Caco-2 (cell line): ENCODE measurements at regions not wholly inside any gene's neighbourhood (a gene's known extent, or its start where the extent isn't known, plus 50 kb on each side); places are given as distances from the start of the nearest gene placed in this dataset.

Experiments used
- BruUV-seq: library from RNA; stranded (reverse); fragments of 400-500 nt; replicated peaks from 2 replicates; lab custom pipeline; 2021; lab: Mats Ljungman, UMichigan
- CTCF ChIA-PET: fragments of 300-600 bp; sonication (Branson Sonifier 250); formaldehyde crosslinking; loops from one replicate; lab custom pipeline; 2022; ENCODE audit warnings: antibody characterized with exemption; lab: Charles Lee
- POLR2A ChIA-PET: fragments of 300-600 bp; sonication (Branson Sonifier 250); formaldehyde crosslinking; loops from one replicate; lab custom pipeline; 2022; ENCODE audit warnings: antibody characterized with exemption; lab: Charles Lee
- DNase-seq, 2 experiments: peaks; one replicate each; pipeline versions ENCODE4 v3.0.0 to v3.0.0-alpha.2; 2020 to 2022
- H3K27me3 ChIP-seq: replicated peaks from 2 replicates; pipeline ENCODE4 v1.6.0; 2011; ENCODE audit warnings: low read length; ENCODE audit not compliant: control insufficient read depth, insufficient read depth
- H3K36me3 ChIP-seq: 2 replicates; pipeline ENCODE4 v1.5.1; 2011; ENCODE audit warnings: low read length; ENCODE audit not compliant: control insufficient read depth, insufficient read depth
- H3K4me1 ChIP-seq: fragments of 250-450 bp; sonication (Bioruptor Pico); 2 replicates; pipeline ENCODE4 v1.5.1; 2020; ENCODE audit warnings: mild to moderate bottlenecking
- H3K4me3 ChIP-seq: 2 replicates; pipeline ENCODE4 v1.5.1; 2011; ENCODE audit warnings: low read depth, mild to moderate bottlenecking, control low read depth, low read length
- H3K9me3 ChIP-seq: fragments of 250-450 bp; sonication (Bioruptor Pico); 2 replicates; pipeline ENCODE4 v1.5.1; 2020; ENCODE audit warnings: mild to moderate bottlenecking, moderate library complexity
- H3K27ac Mint-ChIP-seq: one replicate; pipeline ENCODE4 v1.8.0; 2022; ENCODE audit warnings: mixed read lengths; ENCODE audit not compliant: unreplicated experiment
- H3K27me3 Mint-ChIP-seq: one replicate; pipeline ENCODE4 v1.8.0; 2022; ENCODE audit warnings: mixed read lengths; ENCODE audit not compliant: insufficient read depth, unreplicated experiment
- H3K36me3 Mint-ChIP-seq: one replicate; pipeline ENCODE4 v1.8.0; 2022; ENCODE audit warnings: mild to moderate bottlenecking, mixed read lengths; ENCODE audit not compliant: insufficient read depth, unreplicated experiment
- H3K4me1 Mint-ChIP-seq: one replicate; pipeline ENCODE4 v1.8.0; 2022; ENCODE audit warnings: low read depth, mixed read lengths; ENCODE audit not compliant: unreplicated experiment
- H3K4me3 Mint-ChIP-seq: one replicate; pipeline ENCODE4 v1.8.0; 2022; ENCODE audit warnings: mild to moderate bottlenecking, moderate library complexity, mixed read lengths; ENCODE audit not compliant: unreplicated experiment
- H3K9me3 Mint-ChIP-seq: one replicate; pipeline ENCODE4 v1.8.0; 2022; ENCODE audit warnings: mixed read lengths; ENCODE audit not compliant: unreplicated experiment
- intact Hi-C: fragments of 100-400 bp; cut with micrococcal nuclease; formaldehyde crosslinking; loops from one replicate; pipeline ENCODE4 v1.10.0; 2022; ENCODE audit not compliant: unreplicated experiment
- TF ChIP-seq, protein P1 (sequence below), 2 experiments: fragments of 200-600 bp in 1 of 2; IDR thresholded peaks; 1 replicate in 1 of 2; 2 replicates in 1 of 2; pipeline versions ENCODE4 v1.5.1 to v1.8.0; 2011 to 2022; ENCODE audit warnings: antibody characterized with exemption in 1 of 2, control low read depth in 1 of 2, inconsistent platforms in 1 of 2, low read depth in 1 of 2, low read length in 1 of 2, mild to moderate bottlenecking in 1 of 2, moderate library complexity in 1 of 2; ENCODE audit not compliant: insufficient read depth in 1 of 2, severe bottlenecking in 1 of 2, unreplicated experiment in 1 of 2

DNA sequence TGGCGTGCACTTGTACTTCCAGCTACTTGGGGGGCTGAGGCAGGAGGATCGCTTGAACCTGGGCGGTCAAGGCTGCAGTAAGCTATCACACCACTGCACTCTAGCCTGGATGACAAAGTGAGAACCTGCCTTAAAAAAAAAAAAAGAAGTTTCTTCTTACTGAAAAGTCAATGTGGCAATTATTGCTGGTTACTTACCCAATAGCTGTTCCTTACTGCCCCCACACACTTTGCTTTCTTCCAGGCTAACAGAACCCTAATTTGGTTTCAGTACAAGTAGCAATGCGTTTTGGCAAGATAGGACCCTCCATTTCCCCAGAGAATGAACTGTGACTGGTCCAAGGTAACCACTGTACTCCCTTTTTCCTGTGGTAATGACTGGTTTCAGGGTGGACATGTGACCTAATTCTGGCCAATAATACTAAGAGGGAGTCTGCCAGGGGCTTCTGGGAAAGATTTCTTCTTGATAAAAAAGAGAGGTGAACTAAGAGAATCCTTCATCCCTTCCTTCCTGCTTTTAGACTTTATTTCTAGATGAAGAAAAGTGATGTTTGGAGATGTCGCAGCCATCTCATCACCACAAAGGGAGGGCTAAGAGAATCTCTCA is 58.8 kb upstream of the MSI2 start:
- Histone ChIP-seq H3K27me3 (no peaks in the 10 kb centered on the region), H3K36me3 (no peaks in the 10 kb centered on the region), H3K4me1 (no peaks in the 10 kb centered on the region), H3K9me3 (peaks cover 3% of the 10 kb centered on the region; the same call in 1 of the 2 replicates), H3K4me3 (no peak overlapping the region)
- Mint-ChIP-seq H3K27ac (no peak overlapping the region), H3K36me3 (no peaks in the 10 kb centered on the region), H3K4me1 (no peaks in the 10 kb centered on the region), H3K27me3 (no peaks in the 10 kb centered on the region), H3K9me3 (no peaks in the 10 kb centered on the region), H3K4me3 (no peak overlapping the region)
- intact Hi-C loops, result no loop called here
- DNase-seq, result no peak
- POLR2A ChIA-PET, result no interaction called here
- BruUV-seq, result no TSS peak
- TF ChIP-seq, protein P1, sequence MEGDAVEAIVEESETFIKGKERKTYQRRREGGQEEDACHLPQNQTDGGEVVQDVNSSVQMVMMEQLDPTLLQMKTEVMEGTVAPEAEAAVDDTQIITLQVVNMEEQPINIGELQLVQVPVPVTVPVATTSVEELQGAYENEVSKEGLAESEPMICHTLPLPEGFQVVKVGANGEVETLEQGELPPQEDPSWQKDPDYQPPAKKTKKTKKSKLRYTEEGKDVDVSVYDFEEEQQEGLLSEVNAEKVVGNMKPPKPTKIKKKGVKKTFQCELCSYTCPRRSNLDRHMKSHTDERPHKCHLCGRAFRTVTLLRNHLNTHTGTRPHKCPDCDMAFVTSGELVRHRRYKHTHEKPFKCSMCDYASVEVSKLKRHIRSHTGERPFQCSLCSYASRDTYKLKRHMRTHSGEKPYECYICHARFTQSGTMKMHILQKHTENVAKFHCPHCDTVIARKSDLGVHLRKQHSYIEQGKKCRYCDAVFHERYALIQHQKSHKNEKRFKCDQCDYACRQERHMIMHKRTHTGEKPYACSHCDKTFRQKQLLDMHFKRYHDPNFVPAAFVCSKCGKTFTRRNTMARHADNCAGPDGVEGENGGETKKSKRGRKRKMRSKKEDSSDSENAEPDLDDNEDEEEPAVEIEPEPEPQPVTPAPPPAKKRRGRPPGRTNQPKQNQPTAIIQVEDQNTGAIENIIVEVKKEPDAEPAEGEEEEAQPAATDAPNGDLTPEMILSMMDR (IDR thresholded peaks at IDR 0.05; ENCODE audit: insufficient read depth in 1 of 2, low read depth in 1 of 2, low read length in 1 of 2, severe bottlenecking in 1 of 2, unreplicated experiment in 1 of 2), result no peak
- CTCF ChIA-PET, result no interaction called here

DNA sequence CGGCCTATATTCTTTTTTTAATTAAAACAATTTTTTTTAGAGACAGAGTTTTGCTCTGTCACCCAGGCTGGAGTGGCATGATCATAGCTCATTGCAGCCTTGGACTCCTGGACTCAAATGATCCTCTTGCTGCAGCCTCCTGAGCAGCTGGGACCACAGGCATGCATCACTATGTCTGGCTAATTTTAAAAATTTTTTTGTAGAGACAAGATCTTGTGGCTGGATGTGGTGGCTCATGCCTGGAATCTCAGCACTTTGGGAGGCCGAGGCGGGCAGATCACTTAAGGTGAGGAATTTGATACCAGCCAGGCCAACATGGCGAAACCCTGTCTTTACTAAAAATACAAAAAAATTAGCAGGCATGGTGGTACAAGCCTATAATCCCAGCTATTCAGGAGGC is 54.8 kb upstream of the MSI2 start:
- H3K36me3 Mint-ChIP-seq, result no peaks in the 10 kb centered on the region
- H3K9me3 Mint-ChIP-seq, result no peaks in the 10 kb centered on the region
- DNase-seq, result no peak
- H3K27me3 Mint-ChIP-seq, result no peaks in the 10 kb centered on the region
- H3K27ac Mint-ChIP-seq, result no peak overlapping the region
- no peaks in the 10 kb centered on the region for H3K4me1 Mint-ChIP-seq
- ChIA-PET CTCF (interaction anchor here (0.6 kb wide), 1 partner anchor 41 kb away, joined by 3 read pairs; no protein-coding TSS in a partner anchor), POLR2A (no interaction called here)
- Histone ChIP-seq H3K4me1 (no peaks in the 10 kb centered on the region), H3K27me3 (no peaks in the 10 kb centered on the region), H3K9me3 (no peaks in the 10 kb centered on the region), H3K36me3 (no peaks in the 10 kb centered on the region), H3K4me3 (no peak overlapping the region)
- TF ChIP-seq, protein P1 (IDR thresholded peaks at IDR 0.05; ENCODE audit: insufficient read depth in 1 of 2, low read depth in 1 of 2, low read length in 1 of 2, severe bottlenecking in 1 of 2, unreplicated experiment in 1 of 2), result no peak
- intact Hi-C loops, result no loop called here
- H3K4me3 Mint-ChIP-seq, result no peak overlapping the region
- BruUV-seq, result no TSS peak

DNA sequence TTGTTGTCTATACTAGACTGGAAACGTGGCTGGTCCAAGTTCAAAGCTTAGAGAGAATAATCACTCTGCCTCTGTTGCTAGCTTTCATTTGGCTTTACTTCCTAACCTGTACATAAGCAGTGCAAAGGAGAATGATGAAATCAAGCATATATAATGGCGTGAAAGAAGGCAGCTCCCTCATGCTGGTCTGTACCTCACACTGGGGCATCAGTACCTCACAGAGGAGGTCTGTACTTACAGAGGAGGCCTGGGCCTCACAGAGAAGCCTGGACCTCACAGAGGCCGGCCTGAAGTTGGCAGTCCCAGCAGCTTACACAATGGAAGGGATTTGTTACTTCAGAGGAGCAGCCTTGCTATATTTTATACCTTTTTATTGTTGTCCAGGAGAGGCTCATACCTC is 53.3 kb upstream of the MSI2 start:
- H3K4me3 ChIP-seq, result no peak overlapping the region
- intact Hi-C loops, result no loop called here
- CTCF ChIA-PET, result no interaction called here

More for the DNA sequence above, 53.3 kb upstream of the MSI2 start:
- no peak overlapping the region for H3K27ac Mint-ChIP-seq
- H3K4me1 ChIP-seq, result no peaks in the 10 kb centered on the region
- H3K9me3 Mint-ChIP-seq, result no peaks in the 10 kb centered on the region
- H3K4me3 Mint-ChIP-seq, result no peak overlapping the region
- H3K9me3 ChIP-seq, result no peaks in the 10 kb centered on the region
- DNase-seq, result no peak
- H3K36me3 Mint-ChIP-seq, result no peaks in the 10 kb centered on the region
- POLR2A ChIA-PET, result no interaction called here
- BruUV-seq, result no TSS peak
- no peaks in the 10 kb centered on the region for H3K27me3 ChIP-seq
- TF ChIP-seq, protein P1 (IDR thresholded peaks at IDR 0.05; ENCODE audit: insufficient read depth in 1 of 2, low read depth in 1 of 2, low read length in 1 of 2, severe bottlenecking in 1 of 2, unreplicated experiment in 1 of 2), result no peak
- H3K36me3 ChIP-seq, result no peaks in the 10 kb centered on the region
- H3K27me3 Mint-ChIP-seq, result no peaks in the 10 kb centered on the region
- H3K4me1 Mint-ChIP-seq, result no peaks in the 10 kb centered on the region
